Suppressor macrophage (primary cell): ENCODE measurements at regions not wholly inside any gene's neighbourhood (a gene's known extent, or its start where the extent isn't known, plus 50 kb on each side); places are given as distances from the start of the nearest gene placed in this dataset.
"Not testable (repeated sequence)": the region's sequence is repeated elsewhere in the genome, so short reads cannot be mapped to it uniquely, and the experiment has no call there.

Experiments
- DNase-seq, 4 experiments: peaks; one replicate each; pipeline ENCODE4 v3.0.0-alpha.2; 2020 to 2022

GRCh38 chr13:106089261-106089980, 446.0 kb downstream of the EFNB2 start:
- DNase-seq = no peak

GRCh38 chr13:106088085-106088484, 447.4 kb downstream of the EFNB2 start:
- DNase-seq = no peak

- DNase-seq = no peak
Observed at GRCh38 chr13:106087201-106087600, 448.3 kb downstream of the EFNB2 start.

- DNase-seq = peak; percentile 21 to 44 (median 35)
Observed at GRCh38 chr13:106083620-106084350, 451.7 kb downstream of the EFNB2 start.

GRCh38 chr13:106081221-106081620, 454.2 kb downstream of the EFNB2 start:
- not testable (repeated sequence) for DNase-seq

GRCh38 chr13:106078191-106078590, 457.3 kb downstream of the EFNB2 start:
- no peak for DNase-seq

GRCh38 chr13:106077017-106077416, 458.4 kb downstream of the EFNB2 start:
- DNase-seq = no peak

- DNase-seq = no peak
Observed at GRCh38 chr13:106072014-106072413, 463.4 kb downstream of the EFNB2 start.

- no peak for DNase-seq
Observed at GRCh38 chr13:106063591-106064313, 471.7 kb downstream of the EFNB2 start.

- DNase-seq = no peak
Observed at GRCh38 chr13:106061781-106062180, 473.7 kb downstream of the EFNB2 start.

- DNase-seq = no peak
Observed at GRCh38 chr13:106056851-106057250, 478.6 kb downstream of the EFNB2 start.

- no peak for DNase-seq
Observed at GRCh38 chr13:106052200-106052767, 483.2 kb downstream of the EFNB2 start.

GRCh38 chr13:106049171-106049570, 486.3 kb downstream of the EFNB2 start:
- DNase-seq = no peak

GRCh38 chr13:106048386-106048785, 487.1 kb downstream of the EFNB2 start:
- no peak for DNase-seq

- no peak for DNase-seq
Observed at GRCh38 chr13:106047859-106048258, 487.6 kb downstream of the EFNB2 start.

GRCh38 chr13:106042996-106043581, 492.4 kb downstream of the EFNB2 start:
- no peak for DNase-seq

GRCh38 chr13:106041445-106041844, 494.0 kb downstream of the EFNB2 start:
- no peak for DNase-seq

GRCh38 chr13:106038752-106039151, 496.7 kb downstream of the EFNB2 start:
- DNase-seq = no peak

- no peak for DNase-seq
Observed at GRCh38 chr13:106036870-106037269, 498.6 kb downstream of the EFNB2 start.

- DNase-seq = no peak
Observed at GRCh38 chr13:106034201-106034600, 501.3 kb downstream of the EFNB2 start.

- DNase-seq = no peak
Observed at GRCh38 chr13:106033659-106034058, 501.8 kb downstream of the EFNB2 start.

- no peak for DNase-seq
Observed at GRCh38 chr13:106032441-106032840, 503.0 kb downstream of the EFNB2 start.
